ENCODE measurements at regions not wholly inside any gene's neighbourhood (a gene's known extent, or its start where the extent isn't known, plus 50 kb on each side); places are given as distances from the start of the nearest gene placed in this dataset.
"Not testable (repeated sequence)": the region's sequence is repeated elsewhere in the genome, so short reads cannot be mapped to it uniquely, and the experiment has no call there.

DNA sequence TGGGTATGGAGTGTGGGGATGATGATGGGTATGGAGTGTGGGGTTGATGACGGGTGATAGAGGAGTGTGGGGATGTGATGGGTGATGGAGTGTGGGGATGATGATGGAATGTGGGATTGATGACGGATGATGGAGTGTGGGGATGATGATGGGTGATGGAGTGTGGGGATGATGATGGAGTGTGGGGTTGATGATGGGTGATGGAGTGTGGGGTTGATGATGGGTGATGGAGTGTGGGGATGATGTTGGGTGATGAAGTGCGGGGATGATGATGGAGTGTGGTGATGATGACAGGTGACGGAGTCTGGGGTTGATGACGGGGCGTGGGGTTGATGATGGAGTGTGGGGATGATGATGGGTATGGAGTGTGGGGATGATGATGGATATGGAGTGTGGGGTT is 99.7 kb downstream of the RTP5 start:
- H3K36me3 ChIP-seq (ENCODE audit: control insufficient read depth in 2 of 4, insufficient read depth in 4 of 4, low read length in 3 of 4); H2BK5ac ChIP-seq (ENCODE audit: low read depth, low read length); H3K79me1 ChIP-seq (ENCODE audit: low read depth, low read length); H3K4me1 ChIP-seq (replicated peaks in 1 of 4; ENCODE audit: control insufficient read depth in 3 of 4, insufficient read depth in 4 of 4, low read length in 3 of 4); H2BK20ac ChIP-seq (ENCODE audit: low read length); H3K23ac ChIP-seq (ENCODE audit: insufficient read length); H3K9ac ChIP-seq (replicated peaks in 1 of 4; ENCODE audit: extremely low read depth in 1 of 4, low read depth in 3 of 4, low read length in 3 of 4); H2BK12ac ChIP-seq (ENCODE audit: low read depth, low read length); H2BK120ac ChIP-seq (replicated peaks; ENCODE audit: low read depth, low read length); H3K14ac ChIP-seq (ENCODE audit: insufficient read length); H3K9me3 ChIP-seq (ENCODE audit: insufficient read depth in 2 of 2, low read depth in 1 of 2, low read length in 1 of 2); H3K4ac ChIP-seq (replicated peaks; ENCODE audit: insufficient read length, low read depth, low read length); H4K5ac ChIP-seq (ENCODE audit: insufficient read length, low read depth, low read length); DNase-seq (ENCODE audit: low read depth in 1 of 2, low spot score in 2 of 2); H3K18ac ChIP-seq (ENCODE audit: extremely low read depth, low read length); H3K27ac ChIP-seq (ENCODE audit: low read depth, low read length); H2AK5ac ChIP-seq (ENCODE audit: low read depth, low read length); H4K91ac ChIP-seq (replicated peaks; ENCODE audit: insufficient read length, low read length); H3K4me2 ChIP-seq (ENCODE audit: insufficient read depth in 1 of 2, low read depth in 2 of 2, low read length in 2 of 2); CTCF ChIA-PET (ENCODE audit: partially characterized antibody); H3K56ac ChIP-seq (replicated peaks; ENCODE audit: insufficient read length, low read depth, low read length); H3K79me2 ChIP-seq (ENCODE audit: control insufficient read depth in 1 of 2, insufficient read depth in 2 of 2, low read length in 2 of 2); H3K27me3 ChIP-seq (replicated peaks in 1 of 4; ENCODE audit: control insufficient read depth in 3 of 4, extremely low read depth in 1 of 4, insufficient read depth in 3 of 4, low read length in 3 of 4); H4K20me1 ChIP-seq (replicated peaks in 1 of 2; ENCODE audit: control insufficient read depth in 1 of 2, insufficient read depth in 2 of 2, low read length in 2 of 2); POLR2A ChIA-PET (ENCODE audit: partially characterized antibody); H4K8ac ChIP-seq (ENCODE audit: extremely low read depth, insufficient read depth, low read length); H2AFZ ChIP-seq (ENCODE audit: low read length); FAIRE-seq; H3K4me3 ChIP-seq (ENCODE audit: extremely low read depth in 1 of 4, insufficient read depth in 2 of 4, low read depth in 3 of 4, low read length in 4 of 4); H2BK15ac ChIP-seq (ENCODE audit: low read length): not testable (repeated sequence)
- WGBS, 2 experiments (ENCODE audit: extremely low coverage in 1 of 2, insufficient coverage in 1 of 2, insufficient read length in 1 of 2, insufficient replicate concordance in 2 of 2, low coverage in 1 of 2, low lambda C conversion rate in 2 of 2, missing lambda C conversion rate in 1 of 2) = 92 to 100% methylated on average over 6 of the region's 6 CpGs
- peaks cover 13% of the 10 kb centered on the region; the same call in 1 of the 2 replicates for H3K23me2 ChIP-seq (ENCODE audit: low read depth, low read length)

All from H1 (cell line).